ENCODE measurements at regions not wholly inside any gene's neighbourhood (a gene's known extent, or its start where the extent isn't known, plus 50 kb on each side); places are given as distances from the start of the nearest gene placed in this dataset.

DNA sequence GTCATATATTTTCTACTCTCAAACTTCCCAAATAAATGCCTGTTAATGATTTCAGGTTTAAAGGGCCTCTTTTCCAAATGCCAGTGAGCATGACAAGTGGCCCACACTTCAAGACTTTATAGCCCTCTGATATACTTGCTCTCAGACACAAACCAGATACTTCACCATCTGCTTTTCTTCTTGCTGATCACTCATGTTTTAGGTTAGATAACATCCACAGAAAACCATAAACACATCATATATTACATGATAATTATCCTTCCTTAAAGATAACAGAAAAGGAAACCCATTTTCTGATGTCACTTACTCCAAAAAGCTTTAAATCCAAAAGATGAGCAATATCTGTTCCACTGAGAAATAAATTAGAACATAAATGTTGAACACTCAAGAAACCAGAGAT is 723.5 kb downstream of the LTN1 start:
- Mint-ChIP-seq H3K4me1 (no peaks in the 10 kb centered on the region), H3K4me3 (no peak overlapping the region), H3K27ac (no peak overlapping the region), H3K36me3 (no peaks in the 10 kb centered on the region), H3K9me3 (peaks cover 9% of the 10 kb centered on the region)
- ATAC-seq (no peak), DNase-seq (ENCODE audit: low spot score in 2 of 2) (no peak)

DNA sequence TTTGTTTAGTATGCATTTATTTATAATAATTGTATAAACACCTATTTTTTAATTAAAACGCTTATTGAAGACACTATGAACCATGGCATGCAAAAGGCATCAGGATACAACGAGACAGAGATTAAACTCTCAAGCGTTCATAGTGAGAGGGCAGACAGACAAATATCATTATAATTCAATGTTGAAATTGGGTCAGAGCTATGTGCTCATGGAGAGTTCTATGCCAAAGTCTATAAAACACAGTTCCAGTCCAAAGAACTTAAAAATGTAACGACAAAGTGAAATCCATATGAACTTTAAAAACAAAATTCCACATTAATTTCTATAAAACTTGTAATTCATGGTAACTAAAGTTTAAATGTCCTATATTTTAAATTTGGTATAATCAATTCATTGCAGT is 724.0 kb downstream of the LTN1 start:
- ATAC-seq (no peak), DNase-seq (ENCODE audit: low spot score in 2 of 2) (no peak)
- Mint-ChIP-seq H3K9me3 (peaks cover 9% of the 10 kb centered on the region), H3K27ac (no peak overlapping the region), H3K4me1 (no peaks in the 10 kb centered on the region), H3K4me3 (no peak overlapping the region), H3K36me3 (no peaks in the 10 kb centered on the region)

DNA sequence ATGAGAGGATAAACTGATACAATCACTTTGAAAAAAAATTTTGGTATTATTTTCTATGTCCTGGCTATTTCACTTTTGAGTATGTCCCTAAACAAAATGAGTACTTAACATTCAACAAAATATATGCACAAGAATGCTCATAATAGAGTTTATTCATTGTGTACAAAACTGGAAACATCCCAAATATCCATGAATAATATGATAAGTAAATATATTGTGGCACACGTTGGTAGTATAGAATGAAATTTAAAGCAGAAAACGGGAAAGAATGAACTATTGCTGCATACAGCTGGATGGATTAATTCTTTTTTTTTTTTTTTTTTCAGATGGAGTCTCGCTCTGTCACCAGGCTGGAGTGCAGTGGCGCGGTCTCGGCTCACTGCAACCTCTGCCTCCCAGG is 725.2 kb downstream of the LTN1 start:
- ATAC-seq = no peak

DNA sequence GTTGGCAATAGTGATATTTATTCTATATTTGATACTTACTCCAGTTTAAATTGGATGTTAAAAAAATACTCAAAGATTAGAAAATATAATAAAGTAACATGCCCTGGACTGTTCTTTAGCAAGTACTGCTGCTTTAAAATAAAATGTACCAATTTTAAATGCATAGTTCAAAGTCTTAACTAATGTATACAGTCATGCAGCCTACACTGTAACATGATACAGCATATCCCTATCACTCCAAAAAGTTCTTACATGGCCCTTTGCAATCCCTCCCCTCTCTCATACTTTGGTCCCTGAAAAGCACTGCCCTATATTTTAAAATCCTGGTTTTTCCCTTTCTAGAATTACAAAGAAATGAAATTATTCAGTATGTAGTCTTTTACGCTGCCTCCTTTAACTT is 726.6 kb downstream of the LTN1 start:
- H3K4me3 Mint-ChIP-seq = no peak overlapping the region
- no peak overlapping the region for H3K27ac Mint-ChIP-seq
- H3K4me1 Mint-ChIP-seq = no peaks in the 10 kb centered on the region
- ATAC-seq (no peak), DNase-seq (ENCODE audit: low spot score in 2 of 2) (no peak)
- H3K36me3 Mint-ChIP-seq = no peaks in the 10 kb centered on the region
- H3K9me3 Mint-ChIP-seq = peaks cover 9% of the 10 kb centered on the region

More for the DNA sequence above, 725.2 kb downstream of the LTN1 start:
- Mint-ChIP-seq H3K9me3 (peaks cover 9% of the 10 kb centered on the region), H3K4me1 (no peaks in the 10 kb centered on the region), H3K27ac (no peak overlapping the region), H3K4me3 (no peak overlapping the region), H3K36me3 (no peaks in the 10 kb centered on the region)
- no peak for DNase-seq (ENCODE audit: low spot score in 2 of 2)

DNA sequence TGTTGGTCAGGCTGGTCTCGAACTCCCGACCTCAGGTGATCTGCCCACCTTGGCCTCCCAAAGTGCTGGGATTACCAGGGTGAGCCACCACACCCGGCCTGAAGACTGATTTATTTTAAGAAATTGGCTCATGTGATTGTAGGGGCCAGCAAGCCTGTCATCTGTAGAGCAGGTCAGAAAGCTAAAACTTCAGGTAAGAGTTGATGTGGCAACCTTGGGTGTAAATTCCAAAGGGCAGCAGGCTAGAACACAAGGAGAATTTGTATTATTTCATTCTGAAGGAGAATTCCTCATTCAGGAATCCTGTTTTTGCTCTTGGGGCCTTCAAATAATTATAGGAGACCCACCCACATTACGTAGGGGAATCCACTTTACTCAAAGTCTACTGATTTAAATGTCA is 728.7 kb downstream of the LTN1 start:
- Mint-ChIP-seq H3K9me3 (peaks cover 2% of the 10 kb centered on the region), H3K4me1 (no peaks in the 10 kb centered on the region), H3K4me3 (no peak overlapping the region), H3K27ac (no peak overlapping the region), H3K36me3 (no peaks in the 10 kb centered on the region)
- no peak for ATAC-seq
- no peak for DNase-seq (ENCODE audit: low spot score in 2 of 2)

DNA sequence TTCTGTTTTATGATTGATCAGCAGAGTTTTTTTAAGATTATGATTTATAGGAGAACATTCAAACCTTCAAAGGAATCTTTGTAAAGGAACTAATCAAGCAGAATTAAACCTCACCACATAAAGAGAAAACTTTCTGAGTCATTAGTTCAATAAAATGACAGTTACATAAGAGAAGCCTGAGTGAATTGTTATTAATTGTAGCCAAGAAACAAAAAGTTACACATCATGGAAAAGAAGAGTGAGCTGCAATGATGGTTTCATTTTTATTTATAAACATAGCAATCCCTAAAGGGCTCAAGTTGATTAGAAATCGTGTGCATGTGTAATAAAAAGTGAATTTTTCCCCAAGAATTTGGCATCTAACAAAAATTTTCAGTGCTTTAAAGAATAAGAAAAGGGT is 731.4 kb downstream of the LTN1 start:
- Mint-ChIP-seq H3K4me3 (no peak overlapping the region), H3K27ac (no peak overlapping the region), H3K9me3 (peaks cover 4% of the 10 kb centered on the region), H3K4me1 (no peaks in the 10 kb centered on the region), H3K36me3 (no peaks in the 10 kb centered on the region)
- no peak for ATAC-seq
- no peak for DNase-seq (ENCODE audit: low spot score in 2 of 2)

DNA sequence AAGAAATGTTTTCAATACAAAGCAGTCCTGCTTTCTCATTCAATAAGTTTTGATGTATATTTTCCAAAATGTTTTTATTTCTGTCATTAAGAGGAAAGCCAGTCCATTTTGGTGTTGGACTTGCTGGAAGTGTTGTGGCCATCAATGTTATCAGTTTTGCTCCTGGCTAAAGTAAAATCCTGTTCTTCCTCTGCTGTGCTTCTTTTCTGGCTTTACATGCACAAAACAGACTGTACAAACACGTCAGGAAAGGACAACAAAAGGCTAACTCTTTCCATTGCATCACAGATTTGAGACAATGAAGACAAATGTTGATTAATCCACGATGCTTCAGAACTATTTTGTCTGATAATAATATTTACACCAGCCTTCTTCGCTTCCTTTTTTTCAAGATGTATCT is 735.4 kb downstream of the LTN1 start:
- no peak for ATAC-seq
- Mint-ChIP-seq H3K9me3 (peaks cover 4% of the 10 kb centered on the region), H3K4me3 (no peak overlapping the region), H3K36me3 (no peaks in the 10 kb centered on the region), H3K4me1 (no peaks in the 10 kb centered on the region), H3K27ac (no peak overlapping the region)
- no peak for DNase-seq (ENCODE audit: low spot score in 2 of 2)

DNA sequence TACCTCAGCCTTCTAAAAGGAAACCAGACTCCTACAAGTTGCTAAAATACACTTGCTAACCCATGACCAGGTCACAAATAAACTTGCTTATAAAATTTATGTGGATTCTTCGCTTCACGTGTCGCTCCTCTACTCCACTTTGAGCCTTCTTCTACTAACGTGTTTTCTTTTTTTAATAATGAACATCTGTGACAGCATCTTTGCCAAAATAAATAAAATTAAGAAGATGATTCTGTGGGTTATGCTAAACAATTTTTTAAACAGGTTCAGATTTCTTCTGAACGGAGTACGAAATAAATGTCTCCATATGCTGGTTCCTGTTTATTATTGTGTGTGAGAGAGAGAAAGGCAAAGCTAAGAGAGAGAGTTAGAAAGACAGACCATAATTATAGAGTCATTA is 735.8 kb downstream of the LTN1 start:
- Mint-ChIP-seq H3K36me3 (no peaks in the 10 kb centered on the region), H3K4me3 (no peak overlapping the region), H3K27ac (no peak overlapping the region), H3K4me1 (no peaks in the 10 kb centered on the region), H3K9me3 (peaks cover 4% of the 10 kb centered on the region)
- no peak for ATAC-seq
- no peak for DNase-seq (ENCODE audit: low spot score in 2 of 2)

DNA sequence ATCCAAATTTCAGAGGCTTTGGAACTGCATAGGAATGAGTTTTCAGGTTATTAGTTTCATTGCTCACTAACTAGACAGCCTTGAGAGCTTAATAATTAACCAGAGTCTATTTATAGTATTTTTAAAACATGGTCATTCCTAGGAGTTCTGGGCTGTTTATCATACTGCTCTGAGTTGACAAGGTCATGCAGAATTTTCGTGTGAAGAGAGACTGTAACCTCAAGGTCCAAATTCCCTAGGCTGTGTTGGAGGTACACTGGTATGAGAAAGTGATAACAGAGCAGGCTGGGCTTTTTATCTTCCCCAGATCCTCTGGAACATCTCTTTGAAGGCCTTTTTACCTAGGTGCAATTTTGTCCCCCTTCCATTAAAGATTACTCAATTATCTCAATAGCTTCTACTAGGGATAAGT is 736.3 kb downstream of the LTN1 start:
- H3K27ac Mint-ChIP-seq = no peak overlapping the region
- no peak for ATAC-seq
- H3K9me3 Mint-ChIP-seq = peaks cover 4% of the 10 kb centered on the region
- H3K4me3 Mint-ChIP-seq = no peak overlapping the region
- no peaks in the 10 kb centered on the region for H3K36me3 Mint-ChIP-seq
- no peaks in the 10 kb centered on the region for H3K4me1 Mint-ChIP-seq
- DNase-seq (ENCODE audit: low spot score in 2 of 2) = no peak

DNA sequence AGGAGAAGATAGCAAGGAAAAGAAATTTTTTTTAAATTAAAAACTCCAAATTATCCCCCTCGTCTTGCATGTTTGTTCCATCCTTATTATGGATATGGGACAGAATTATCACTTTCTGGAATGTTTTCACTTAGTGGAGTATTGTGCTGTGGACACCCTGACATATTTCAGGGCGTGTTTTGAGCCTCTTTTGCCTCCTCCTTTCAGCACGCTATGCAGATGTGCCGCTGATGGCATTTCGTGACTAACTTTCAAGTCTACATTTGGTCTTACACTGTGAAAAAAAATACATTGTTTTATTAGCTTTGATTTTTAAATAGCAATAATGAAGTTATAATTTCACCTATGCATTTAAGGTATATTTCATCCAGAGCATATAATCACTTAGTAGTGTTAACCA is 738.7 kb downstream of the LTN1 start:
- Mint-ChIP-seq H3K4me3 (no peak overlapping the region), H3K9me3 (peaks cover 4% of the 10 kb centered on the region), H3K27ac (no peak overlapping the region), H3K4me1 (no peaks in the 10 kb centered on the region), H3K36me3 (no peaks in the 10 kb centered on the region)
- ATAC-seq (no peak), DNase-seq (ENCODE audit: low spot score in 2 of 2) (no peak)

DNA sequence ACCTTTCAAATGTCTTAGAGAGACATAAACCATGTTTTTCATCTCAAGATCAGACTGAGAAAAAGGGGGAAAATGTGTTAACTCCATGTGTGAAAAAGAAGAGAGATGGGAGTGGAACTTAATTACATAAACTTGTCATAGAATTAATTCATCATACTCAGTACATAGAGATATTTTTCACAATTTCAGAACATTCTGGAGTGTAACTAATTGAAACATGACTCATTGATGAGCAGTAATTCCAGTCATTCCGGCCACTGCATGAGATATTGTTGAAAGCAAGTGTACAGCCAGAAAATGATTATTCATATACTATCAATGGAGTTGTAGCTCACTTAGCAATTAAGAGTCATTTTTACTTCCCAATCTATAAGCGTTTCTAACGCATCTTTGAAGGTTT is 739.3 kb downstream of the LTN1 start:
- DNase-seq (ENCODE audit: low spot score in 2 of 2) (no peak), ATAC-seq (no peak)
- no peak overlapping the region for H3K4me3 Mint-ChIP-seq
- H3K4me1 Mint-ChIP-seq = no peaks in the 10 kb centered on the region
- no peak overlapping the region for H3K27ac Mint-ChIP-seq
- no peaks in the 10 kb centered on the region for H3K36me3 Mint-ChIP-seq
- H3K9me3 Mint-ChIP-seq = peaks cover 3% of the 10 kb centered on the region

DNA sequence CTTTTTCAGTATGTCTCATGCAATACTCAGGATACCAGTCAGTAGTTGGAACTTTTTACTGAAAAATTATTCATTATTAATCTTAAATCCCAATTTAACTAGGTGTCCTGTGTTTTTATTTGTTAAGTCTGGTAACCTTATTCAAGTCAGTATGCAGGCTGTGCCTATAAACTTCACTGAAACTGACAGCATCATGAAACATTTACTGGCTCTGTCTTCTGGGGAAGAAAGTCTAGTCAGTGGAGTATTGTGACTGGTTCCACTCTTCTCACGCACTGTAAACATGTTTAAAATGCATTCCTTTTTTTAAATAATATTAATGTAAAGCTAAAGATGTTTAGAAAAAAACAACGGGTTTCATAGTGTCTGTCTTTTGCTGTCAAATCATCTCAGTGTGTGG is 739.7 kb downstream of the LTN1 start:
- H3K27ac Mint-ChIP-seq = no peak overlapping the region
- no peaks in the 10 kb centered on the region for H3K4me1 Mint-ChIP-seq
- H3K4me3 Mint-ChIP-seq = no peak overlapping the region
- DNase-seq (ENCODE audit: low spot score in 2 of 2) (no peak), ATAC-seq (no peak)
- H3K9me3 Mint-ChIP-seq = peaks cover 3% of the 10 kb centered on the region
- no peaks in the 10 kb centered on the region for H3K36me3 Mint-ChIP-seq

DNA sequence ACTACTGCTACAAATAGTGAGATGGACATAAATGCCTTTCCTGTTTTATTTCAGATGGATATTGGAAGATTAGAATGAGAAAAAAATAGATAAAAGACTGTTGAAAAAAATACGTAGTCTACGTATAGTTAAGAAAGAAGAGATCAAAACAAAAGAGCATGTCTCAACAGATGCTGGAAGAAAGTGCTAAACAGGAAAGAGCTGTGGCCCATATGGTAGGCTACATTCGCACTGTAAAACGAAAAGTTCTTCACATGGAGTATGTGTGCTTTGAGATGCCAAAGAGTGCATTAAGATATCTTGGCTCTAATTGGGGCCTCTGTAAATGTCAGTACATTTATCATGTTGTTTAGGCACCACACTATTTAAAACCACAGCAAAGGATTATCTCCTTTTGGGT is 741.7 kb downstream of the LTN1 start:
- Mint-ChIP-seq H3K27ac (no peak overlapping the region), H3K36me3 (no peaks in the 10 kb centered on the region), H3K4me1 (no peaks in the 10 kb centered on the region), H3K9me3 (peaks cover 3% of the 10 kb centered on the region), H3K4me3 (no peak overlapping the region)
- ATAC-seq (no peak), DNase-seq (ENCODE audit: low spot score in 2 of 2) (no peak)

DNA sequence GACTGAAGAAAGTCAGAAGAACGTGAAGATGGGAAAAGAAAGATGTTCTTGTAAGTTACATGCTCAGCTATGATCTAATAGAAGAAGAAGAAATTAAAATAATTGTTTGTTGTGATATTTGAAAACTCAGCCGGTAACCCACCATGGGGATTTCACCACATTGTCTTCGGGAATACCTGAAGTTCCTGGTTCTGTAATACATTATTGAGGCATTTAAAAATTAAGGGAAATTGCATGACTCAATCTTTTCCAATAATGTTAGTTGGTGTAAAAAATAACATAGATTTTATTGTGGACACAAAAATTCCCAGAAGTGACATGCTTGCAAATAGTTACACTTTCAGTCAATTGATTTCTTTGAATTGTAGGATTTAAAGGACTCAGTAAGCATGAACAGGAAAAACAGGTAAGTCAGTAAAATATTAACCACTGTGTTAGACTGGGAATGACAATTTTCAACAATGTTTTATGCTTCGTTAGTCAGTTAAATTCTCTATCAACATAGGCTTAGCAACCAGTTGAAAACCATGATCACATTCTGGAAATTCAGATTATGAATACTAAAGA is 745.1 kb downstream of the LTN1 start:
- no peak overlapping the region for H3K27ac Mint-ChIP-seq
- H3K36me3 Mint-ChIP-seq = no peaks in the 10 kb centered on the region
- ATAC-seq (no peak), DNase-seq (ENCODE audit: low spot score in 2 of 2) (no peak)
- H3K9me3 Mint-ChIP-seq = peaks cover 3% of the 10 kb centered on the region
- no peak overlapping the region for H3K4me3 Mint-ChIP-seq
- H3K4me1 Mint-ChIP-seq = no peaks in the 10 kb centered on the region

DNA sequence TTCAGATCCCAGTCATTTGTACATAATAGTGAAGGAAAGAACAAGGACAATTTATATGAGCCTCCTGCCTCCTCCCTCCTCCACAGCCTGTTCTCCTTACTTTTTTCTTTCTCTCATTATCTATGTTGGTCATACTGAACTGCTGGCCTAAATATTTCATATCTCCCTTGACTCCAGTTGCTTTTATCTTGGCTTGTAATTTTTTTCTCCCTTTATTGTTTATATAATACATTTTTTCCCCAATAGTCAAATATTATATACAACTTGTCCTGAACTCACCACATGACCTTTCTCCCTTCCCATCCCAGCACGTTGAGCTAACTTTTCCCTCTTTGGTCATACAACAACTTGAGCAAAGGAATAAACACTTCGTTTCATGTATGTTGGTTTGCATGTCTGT is 752.1 kb downstream of the LTN1 start:
- Mint-ChIP-seq H3K4me1 (no peaks in the 10 kb centered on the region), H3K4me3 (no peak overlapping the region), H3K27ac (no peak overlapping the region), H3K36me3 (no peaks in the 10 kb centered on the region), H3K9me3 (no peaks in the 10 kb centered on the region)
- no peak for DNase-seq (ENCODE audit: low spot score in 2 of 2)
- ATAC-seq = no peak

DNA sequence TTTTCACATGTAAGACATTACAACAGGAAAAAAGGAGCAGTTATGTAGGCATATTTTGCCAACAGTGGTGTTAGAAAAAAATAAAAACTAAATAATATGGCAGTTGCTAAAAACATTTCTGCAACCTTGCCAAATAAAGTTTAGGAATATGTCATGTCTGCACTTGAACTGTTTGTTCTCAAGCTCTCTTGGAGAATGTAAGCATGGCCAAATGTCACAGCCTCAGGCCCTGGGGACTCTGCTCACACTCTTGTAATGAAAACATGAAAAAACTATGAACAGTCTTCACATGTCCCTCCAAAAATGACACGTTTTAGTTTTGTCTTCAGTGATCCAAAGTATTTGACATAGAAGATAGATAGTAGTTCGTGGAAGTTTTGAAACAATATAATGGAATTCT is 753.3 kb downstream of the LTN1 start:
- no peak overlapping the region for H3K4me3 Mint-ChIP-seq
- no peak for ATAC-seq
- no peak for DNase-seq (ENCODE audit: low spot score in 2 of 2)

DNA sequence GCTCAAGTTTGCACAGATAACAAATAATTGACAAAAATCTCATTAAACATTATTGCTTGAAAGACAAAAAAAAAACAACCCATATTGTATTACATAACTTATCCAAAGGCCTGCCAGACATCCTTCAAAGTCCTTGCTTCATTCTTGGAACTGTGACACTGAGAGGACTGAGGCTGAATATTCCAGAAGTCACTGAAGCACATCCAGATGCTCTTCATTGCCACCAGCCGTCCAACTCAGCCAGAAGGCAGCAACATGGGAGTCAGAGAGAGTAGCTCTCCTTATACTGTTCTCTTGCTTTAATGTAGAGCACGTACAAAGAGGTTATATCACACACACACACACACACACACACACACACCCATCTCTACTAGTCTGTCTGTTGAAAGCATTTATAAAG is 755.0 kb downstream of the LTN1 start:
- Mint-ChIP-seq H3K36me3 (no peaks in the 10 kb centered on the region), H3K4me1 (no peaks in the 10 kb centered on the region), H3K4me3 (no peak overlapping the region), H3K9me3 (no peaks in the 10 kb centered on the region), H3K27ac (no peak overlapping the region)
- no peak for ATAC-seq
- no peak for DNase-seq (ENCODE audit: low spot score in 2 of 2)

More for the DNA sequence above, 753.3 kb downstream of the LTN1 start:
- Mint-ChIP-seq H3K36me3 (no peaks in the 10 kb centered on the region), H3K9me3 (no peaks in the 10 kb centered on the region), H3K27ac (no peak overlapping the region), H3K4me1 (no peaks in the 10 kb centered on the region)
